A673 (cell line): ENCODE measurements at regions not wholly inside any gene's neighbourhood (a gene's known extent, or its start where the extent isn't known, plus 50 kb on each side); places are given as distances from the start of the nearest gene placed in this dataset.

Source experiments
- BruUV-seq: library from RNA; stranded (reverse); fragments of 400-500 nt; replicated peaks from 2 replicates; lab custom pipeline; 2021; lab: Mats Ljungman, UMichigan
- CTCF ChIA-PET: fragments of 300-600 bp; sonication (Branson Sonifier 250); formaldehyde crosslinking; loops from one replicate; lab custom pipeline; 2022; ENCODE audit warnings: antibody characterized with exemption; lab: Charles Lee
- POLR2A ChIA-PET: fragments of 300-600 bp; sonication (Branson Sonifier 250); formaldehyde crosslinking; loops from one replicate; lab custom pipeline; 2022; ENCODE audit warnings: antibody characterized with exemption; ENCODE audit not compliant: low non-redundant PET; lab: Charles Lee
- DNase-seq: peaks from one replicate; pipeline ENCODE4 v3.0.0-alpha.2; 2015; ENCODE audit warnings: low spot score
- H3K27ac ChIP-seq: fragments of 200-600 bp; sonication (generic); 2 replicates; pipeline ENCODE4 v1.5.1; 2016; ENCODE audit warnings: mixed run types, low read depth, mild to moderate bottlenecking, mixed read lengths, antibody characterized with exemption, low read length; ENCODE audit not compliant: poor library complexity, severe bottlenecking
- H3K27me3 ChIP-seq: fragments of 200-600 bp; sonication (generic); replicated peaks from 2 replicates; pipeline ENCODE4 v1.6.1; 2017; ENCODE audit warnings: mixed run types, low read depth, mild to moderate bottlenecking, mixed read lengths, antibody characterized with exemption, low read length; ENCODE audit not compliant: insufficient read depth, poor library complexity
- H3K36me3 ChIP-seq: fragments of 200-600 bp; sonication (generic); 2 replicates; pipeline ENCODE4 v1.6.1; 2016; ENCODE audit warnings: mixed run types, mild to moderate bottlenecking, mixed read lengths, antibody characterized with exemption, low read length; ENCODE audit not compliant: insufficient read depth, poor library complexity, severe bottlenecking
- H3K4me1 ChIP-seq: fragments of 200-600 bp; sonication (generic); 2 replicates; pipeline ENCODE4 v1.6.1; 2017; ENCODE audit warnings: mixed run types, mild to moderate bottlenecking, mixed read lengths, antibody characterized with exemption, low read length; ENCODE audit not compliant: insufficient read depth, poor library complexity, severe bottlenecking
- H3K4me3 ChIP-seq: fragments of 200-600 bp; sonication (generic); 2 replicates; pipeline ENCODE4 v1.5.1; 2016; ENCODE audit warnings: low read depth, mixed run types, mild to moderate bottlenecking, mixed read lengths, low read length; ENCODE audit not compliant: poor library complexity, severe bottlenecking
- H3K9me3 ChIP-seq: fragments of 200-600 bp; sonication (generic); 2 replicates; pipeline ENCODE4 v1.6.1; 2016; ENCODE audit warnings: mixed run types, low read depth, mild to moderate bottlenecking, mixed read lengths, antibody characterized with exemption, low read length; ENCODE audit not compliant: poor library complexity, severe bottlenecking
- CTCF ChIP-seq: fragments of 300-800, 200-600 bp; sonication (generic); conservative IDR thresholded peaks from 2 replicates; pipeline ENCODE4 v1.5.1; 2017; ENCODE audit warnings: low read depth, mild to moderate bottlenecking, antibody characterized with exemption, low read length, moderate library complexity, mixed read lengths
- EZH2 ChIP-seq: fragments of 200-600 bp; sonication (generic); IDR thresholded peaks from 2 replicates; pipeline ENCODE4 v1.6.1; 2017; ENCODE audit warnings: borderline replicate concordance, low read depth, mild to moderate bottlenecking, mixed read lengths, antibody characterized with exemption, low read length; ENCODE audit not compliant: poor library complexity, severe bottlenecking
- intact Hi-C: fragments of 100-400 bp; cut with micrococcal nuclease; formaldehyde crosslinking; loops from one replicate; pipeline ENCODE4 v1.10.0; 2022; ENCODE audit not compliant: unreplicated experiment

GRCh38 chr4:23476515-23477090 is 413.2 kb downstream of the PPARGC1A start:
- H3K27ac ChIP-seq = no peak overlapping the region
- TF ChIP-seq CTCF (no peak), EZH2 (no peak)
- POLR2A ChIA-PET = no interaction called here
- no TSS peak for BruUV-seq
- H3K4me1 ChIP-seq = no peaks in the 10 kb centered on the region
- H3K36me3 ChIP-seq = no peaks in the 10 kb centered on the region
- no peak overlapping the region for H3K4me3 ChIP-seq
- intact Hi-C loops = no loop called here
- CTCF ChIA-PET = no interaction called here
- H3K9me3 ChIP-seq = peaks cover 23% of the 10 kb centered on the region
- H3K27me3 ChIP-seq = no peaks in the 10 kb centered on the region
- DNase-seq = no peak

- BruUV-seq = no TSS peak
- no peaks in the 10 kb centered on the region for H3K36me3 ChIP-seq
- ChIA-PET POLR2A (no interaction called here), CTCF (no interaction called here)
- no peaks in the 10 kb centered on the region for H3K27me3 ChIP-seq
- H3K4me1 ChIP-seq = no peaks in the 10 kb centered on the region
- TF ChIP-seq EZH2 (no peak), CTCF (no peak)
- peaks cover 12% of the 10 kb centered on the region for H3K9me3 ChIP-seq
- no peak overlapping the region for H3K4me3 ChIP-seq
- intact Hi-C loops = no loop called here
- no peak for DNase-seq
- H3K27ac ChIP-seq = no peak overlapping the region
Measured at GRCh38 chr4:23463071-23463470, 426.8 kb downstream of the PPARGC1A start.

- no TSS peak for BruUV-seq
- intact Hi-C loops = no loop called here
- TF ChIP-seq EZH2 (no peak), CTCF (no peak)
- no peaks in the 10 kb centered on the region for H3K27me3 ChIP-seq
- peaks cover 34% of the 10 kb centered on the region for H3K9me3 ChIP-seq
- no peak overlapping the region for H3K27ac ChIP-seq
- CTCF ChIA-PET = no interaction called here
- no peak overlapping the region for H3K4me3 ChIP-seq
- H3K36me3 ChIP-seq = no peaks in the 10 kb centered on the region
- no peaks in the 10 kb centered on the region for H3K4me1 ChIP-seq
- POLR2A ChIA-PET = no interaction called here
- no peak for DNase-seq
Measured at GRCh38 chr4:23458054-23458453, 431.8 kb downstream of the PPARGC1A start.
